ENCODE measurements at regions not wholly inside any gene's neighbourhood (a gene's known extent, or its start where the extent isn't known, plus 50 kb on each side); places are given as distances from the start of the nearest gene placed in this dataset.

DNA sequence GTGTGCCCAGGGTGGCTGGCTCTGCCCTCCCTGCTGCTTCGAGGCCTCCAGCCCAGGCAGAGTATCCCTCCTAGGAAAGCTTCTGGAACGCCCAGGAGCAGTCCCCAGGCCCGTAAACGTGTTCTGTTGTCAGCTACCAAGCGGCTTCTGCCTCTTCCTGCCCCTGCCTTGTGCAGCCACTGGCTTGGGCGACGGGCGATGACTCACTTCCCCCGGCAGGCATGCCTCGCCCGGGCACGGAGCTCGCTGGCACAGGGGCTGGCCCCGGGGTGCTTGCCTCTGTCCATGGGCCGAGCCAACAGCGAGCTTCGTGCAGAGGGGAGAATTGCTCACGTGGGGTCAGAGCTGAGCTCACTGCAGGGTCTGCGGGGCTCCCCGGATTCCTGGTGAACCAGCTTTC lies 86.7 kb upstream of the THBS2 start:
- ATAC-seq: no peak
- H3K9me3 ChIP-seq: peaks cover 0 to 9% (median 0%) of the 10 kb centered on the region in 3 donors
- TF ChIP-seq, protein P1, sequence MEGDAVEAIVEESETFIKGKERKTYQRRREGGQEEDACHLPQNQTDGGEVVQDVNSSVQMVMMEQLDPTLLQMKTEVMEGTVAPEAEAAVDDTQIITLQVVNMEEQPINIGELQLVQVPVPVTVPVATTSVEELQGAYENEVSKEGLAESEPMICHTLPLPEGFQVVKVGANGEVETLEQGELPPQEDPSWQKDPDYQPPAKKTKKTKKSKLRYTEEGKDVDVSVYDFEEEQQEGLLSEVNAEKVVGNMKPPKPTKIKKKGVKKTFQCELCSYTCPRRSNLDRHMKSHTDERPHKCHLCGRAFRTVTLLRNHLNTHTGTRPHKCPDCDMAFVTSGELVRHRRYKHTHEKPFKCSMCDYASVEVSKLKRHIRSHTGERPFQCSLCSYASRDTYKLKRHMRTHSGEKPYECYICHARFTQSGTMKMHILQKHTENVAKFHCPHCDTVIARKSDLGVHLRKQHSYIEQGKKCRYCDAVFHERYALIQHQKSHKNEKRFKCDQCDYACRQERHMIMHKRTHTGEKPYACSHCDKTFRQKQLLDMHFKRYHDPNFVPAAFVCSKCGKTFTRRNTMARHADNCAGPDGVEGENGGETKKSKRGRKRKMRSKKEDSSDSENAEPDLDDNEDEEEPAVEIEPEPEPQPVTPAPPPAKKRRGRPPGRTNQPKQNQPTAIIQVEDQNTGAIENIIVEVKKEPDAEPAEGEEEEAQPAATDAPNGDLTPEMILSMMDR (IDR thresholded peaks at IDR 0.05): no peak
- TF ChIP-seq POLR2AphosphoS5 (IDR thresholded peaks at IDR 0.05): no peak
- no peak for TF ChIP-seq EP300 (IDR thresholded peaks at IDR 0.05)
- TF ChIP-seq POLR2A (IDR thresholded peaks at IDR 0.05): no peak
- no peaks in the 10 kb centered on the region for H3K4me1 ChIP-seq
- H3K27ac ChIP-seq: no peak overlapping the region
- no CpG with 5 or more reads among the region's 20 CpGs for WGBS, 2 donors (ENCODE audit: low coverage in 1 of 2)
- H3K4me3 ChIP-seq: no peak overlapping the region
- no peaks in the 10 kb centered on the region for H3K36me3 ChIP-seq
- H3K27me3 ChIP-seq: no peaks in the 10 kb centered on the region

DNA sequence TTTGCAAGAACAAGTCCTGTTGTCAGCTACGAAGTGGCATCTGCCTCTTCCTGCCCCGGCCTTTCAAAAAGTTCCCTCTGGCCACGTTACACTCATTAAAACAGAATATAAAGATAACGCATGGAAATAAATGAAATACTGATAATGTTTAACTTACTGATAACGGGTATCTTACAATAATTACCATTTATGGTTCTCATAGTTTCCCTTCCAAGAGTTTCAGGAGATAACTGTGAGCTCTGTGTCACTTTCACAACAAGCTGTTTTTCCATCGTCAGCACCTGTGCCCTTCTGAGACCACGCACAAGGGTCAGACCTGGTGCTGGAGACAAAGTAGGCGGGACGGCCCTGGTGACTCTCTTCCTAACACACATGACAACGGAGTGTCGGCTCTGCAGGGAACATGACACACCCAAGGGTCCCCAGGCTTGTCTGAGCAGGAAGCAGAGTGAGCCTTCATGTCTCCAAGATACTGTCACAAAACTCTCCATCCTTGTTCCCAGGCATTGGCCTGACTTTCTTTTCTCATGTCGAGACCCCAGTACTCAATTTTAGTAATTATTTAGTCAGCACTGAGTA lies 86.2 kb upstream of the THBS2 start:
- Histone ChIP-seq H3K4me3 (no peak overlapping the region), H3K27ac (no peak overlapping the region), H3K27me3 (no peaks in the 10 kb centered on the region), H3K4me1 (no peaks in the 10 kb centered on the region), H3K36me3 (no peaks in the 10 kb centered on the region), H3K9me3 (peaks cover 0 to 3% (median 0%) of the 10 kb centered on the region in 3 donors)
- ATAC-seq: no peak
- TF ChIP-seq POLR2A (IDR thresholded peaks at IDR 0.05) (no peak), EP300 (IDR thresholded peaks at IDR 0.05) (no peak), POLR2AphosphoS5 (IDR thresholded peaks at IDR 0.05) (no peak)
- TF ChIP-seq, protein P1 (IDR thresholded peaks at IDR 0.05): no peak
- 88 to 89% methylated on average over 9 to 12 of the region's 12 CpGs for WGBS, 2 donors (ENCODE audit: low coverage in 1 of 2)

DNA sequence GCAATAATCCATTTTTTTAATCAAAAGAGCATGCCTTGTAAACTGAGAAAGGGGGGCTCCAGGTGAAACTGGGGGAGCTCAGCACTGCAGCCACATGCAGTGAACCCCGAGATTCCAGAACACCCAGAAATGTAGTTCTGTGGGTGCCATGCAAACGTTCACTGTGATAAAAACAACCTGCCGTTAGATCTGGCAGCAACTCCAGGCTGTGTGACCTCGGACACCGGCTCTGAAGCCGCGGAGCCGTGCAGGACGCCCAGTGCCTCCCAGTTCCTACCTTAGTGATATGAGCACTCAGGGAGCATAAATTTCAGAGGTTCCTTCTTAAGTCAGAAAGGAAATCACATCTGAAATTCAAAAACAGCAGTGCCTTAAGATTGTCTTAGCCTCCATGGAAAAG lies 85.4 kb upstream of the THBS2 start:
- 62 to 90% methylated on average over 2 to 9 of the region's 9 CpGs for WGBS, 2 donors (ENCODE audit: low coverage in 1 of 2)

DNA sequence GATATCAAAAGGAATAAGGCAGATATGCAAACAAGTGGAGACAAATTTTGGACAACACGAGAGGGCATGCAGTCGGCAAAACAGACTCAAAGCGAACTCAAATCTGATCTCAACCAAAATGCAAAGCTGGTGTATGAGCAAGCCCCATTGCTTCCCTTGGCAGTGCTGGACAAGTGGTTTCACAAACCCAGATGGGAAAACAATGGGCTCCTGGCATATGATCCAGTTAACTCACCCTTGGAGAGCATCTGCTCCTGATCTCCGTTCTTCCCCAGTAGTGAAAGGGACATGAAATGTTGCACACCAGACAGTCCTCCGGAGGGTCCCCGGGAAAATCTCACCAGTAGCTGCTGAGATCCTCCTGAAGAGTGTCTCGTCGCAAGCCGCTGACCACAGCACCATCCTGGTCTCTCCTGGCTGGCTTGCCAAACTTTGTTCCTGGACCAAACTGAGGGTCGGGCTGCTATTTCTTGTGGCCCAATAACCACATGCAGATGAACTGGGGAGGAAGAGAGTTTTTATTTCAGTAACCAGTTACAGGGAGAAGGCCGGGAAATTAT lies 84.3 kb upstream of the THBS2 start:
- no peak for ATAC-seq
- Histone ChIP-seq H3K4me1 (no peaks in the 10 kb centered on the region), H3K27ac (no peak overlapping the region), H3K27me3 (no peaks in the 10 kb centered on the region), H3K9me3 (no peaks in the 10 kb centered on the region), H3K4me3 (no peak overlapping the region), H3K36me3 (no peaks in the 10 kb centered on the region)
- TF ChIP-seq EP300 (IDR thresholded peaks at IDR 0.05) (no peak), POLR2A (IDR thresholded peaks at IDR 0.05) (no peak), POLR2AphosphoS5 (IDR thresholded peaks at IDR 0.05) (no peak)
- TF ChIP-seq, protein P1 (IDR thresholded peaks at IDR 0.05): no peak
- WGBS, 2 donors (ENCODE audit: low coverage in 1 of 2): 87 to 95% methylated on average over 7 of the region's 11 CpGs

More for the DNA sequence above, 85.4 kb upstream of the THBS2 start:
- no peaks in the 10 kb centered on the region for H3K4me1 ChIP-seq
- no peak overlapping the region for H3K4me3 ChIP-seq
- no peaks in the 10 kb centered on the region for H3K36me3 ChIP-seq
- no peaks in the 10 kb centered on the region for H3K27me3 ChIP-seq
- no peaks in the 10 kb centered on the region for H3K9me3 ChIP-seq
- no peak for TF ChIP-seq EP300 (IDR thresholded peaks at IDR 0.05)
- TF ChIP-seq POLR2A (IDR thresholded peaks at IDR 0.05): no peak
- TF ChIP-seq POLR2AphosphoS5 (IDR thresholded peaks at IDR 0.05): no peak
- TF ChIP-seq, protein P1 (IDR thresholded peaks at IDR 0.05): no peak
- no peak for ATAC-seq
- no peak overlapping the region for H3K27ac ChIP-seq

DNA sequence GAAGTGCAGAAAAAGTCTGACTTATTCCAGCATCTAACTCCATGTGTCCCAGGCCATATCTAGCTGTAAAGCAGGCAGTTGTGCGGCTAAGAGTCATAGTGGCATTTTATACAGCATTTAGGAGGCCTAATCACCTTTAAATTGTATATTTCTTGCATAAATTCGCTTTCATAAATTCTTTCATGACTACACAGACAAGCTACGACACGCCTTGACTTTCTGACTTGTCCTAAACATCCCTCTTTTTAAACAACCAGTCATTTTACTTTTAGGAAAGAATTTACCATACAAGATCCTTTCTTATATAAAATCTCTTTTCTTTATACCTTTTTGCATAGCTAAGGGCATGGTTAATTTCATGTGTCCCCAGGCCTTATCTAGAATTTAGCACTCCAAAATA lies 81.7 kb upstream of the THBS2 start:
- ATAC-seq: no peak
- Histone ChIP-seq H3K27me3 (no peaks in the 10 kb centered on the region), H3K4me1 (no peaks in the 10 kb centered on the region), H3K27ac (no peak overlapping the region), H3K36me3 (no peaks in the 10 kb centered on the region), H3K9me3 (no peaks in the 10 kb centered on the region), H3K4me3 (no peak overlapping the region)
- 79 to 89% methylated on average over 3 to 4 of the region's 4 CpGs for WGBS, 2 donors (ENCODE audit: low coverage in 1 of 2)
- TF ChIP-seq EP300 (IDR thresholded peaks at IDR 0.05) (no peak), POLR2A (IDR thresholded peaks at IDR 0.05) (no peak), POLR2AphosphoS5 (IDR thresholded peaks at IDR 0.05) (no peak)
- TF ChIP-seq, protein P1 (IDR thresholded peaks at IDR 0.05): no peak
